Chondrocyte (in vitro differentiated cells): ENCODE measurements at regions not wholly inside any gene's neighbourhood (a gene's known extent, or its start where the extent isn't known, plus 50 kb on each side); places are given as distances from the start of the nearest gene placed in this dataset.

Experiments used
- DNase-seq: peaks from one replicate; pipeline ENCODE4 v3.0.0; 2021; ENCODE audit warnings: mixed read lengths, low spot score
- H3K27ac Mint-ChIP-seq: one replicate; pipeline ENCODE4 v1.8.0; 2021; ENCODE audit warnings: mild to moderate bottlenecking, moderate library complexity, mixed read lengths; ENCODE audit not compliant: unreplicated experiment
- H3K27me3 Mint-ChIP-seq: 2 replicates; pipeline ENCODE4 v1.8.0; 2021; ENCODE audit warnings: low read depth, mixed read lengths
- H3K36me3 Mint-ChIP-seq: 2 replicates; pipeline ENCODE4 v1.8.0; 2021; ENCODE audit warnings: low read depth, mixed read lengths
- H3K4me1 Mint-ChIP-seq: 2 replicates; pipeline ENCODE4 v1.8.0; 2021; ENCODE audit warnings: low read depth, mild to moderate bottlenecking, mixed read lengths
- H3K4me3 Mint-ChIP-seq: one replicate; pipeline ENCODE4 v1.8.0; 2021; ENCODE audit warnings: mild to moderate bottlenecking, moderate library complexity, mixed read lengths; ENCODE audit not compliant: unreplicated experiment
- H3K9me3 Mint-ChIP-seq: 2 replicates; pipeline ENCODE4 v1.8.0; 2021; ENCODE audit warnings: low read depth, mixed read lengths
- CTCF ChIP-seq: fragments of 200-600 bp; sonication (generic); IDR thresholded peaks from 2 replicates; pipeline ENCODE4 v1.5.0; 2021; ENCODE audit warnings: antibody characterized with exemption, mild to moderate bottlenecking, moderate library complexity

DNA sequence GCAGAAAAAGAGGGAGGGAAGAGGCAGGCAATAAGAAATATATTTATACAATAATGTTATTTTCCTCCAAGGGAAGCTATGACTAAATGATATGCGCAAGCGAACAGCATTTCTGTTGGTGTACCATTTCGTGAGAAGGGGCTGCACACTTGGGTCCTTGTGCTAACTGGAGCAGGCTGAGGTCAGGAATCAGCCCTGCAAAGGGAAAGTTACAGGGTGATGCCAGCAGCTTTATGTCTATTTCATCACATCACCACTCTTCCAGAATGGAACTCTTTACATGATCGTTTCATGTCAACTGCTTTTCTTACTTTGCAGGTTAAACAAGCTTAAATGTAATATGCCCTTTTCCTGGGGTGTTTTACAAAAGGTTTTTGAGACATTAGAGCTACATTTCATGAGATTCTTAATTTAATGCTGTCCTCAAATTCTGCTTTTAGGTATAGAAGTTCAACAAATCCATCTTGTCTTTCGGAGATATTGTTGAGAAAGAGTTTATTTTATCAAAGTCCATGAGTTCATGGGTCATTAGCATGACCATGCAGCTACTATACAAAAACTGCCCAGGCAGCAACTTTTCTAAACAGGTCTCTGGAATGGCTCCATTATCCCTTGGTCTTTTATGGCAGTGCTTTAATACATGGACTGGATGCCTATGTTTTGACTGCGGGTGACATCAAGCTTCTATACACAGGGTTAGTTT, 443.8 kb downstream of the TENT5A start:
- TF ChIP-seq CTCF, result no peak
- Mint-ChIP-seq H3K4me1 (peaks cover 13% of the 10 kb centered on the region), H3K9me3 (peaks cover 6% of the 10 kb centered on the region), H3K27me3 (peaks cover 3% of the 10 kb centered on the region), H3K27ac (no peak overlapping the region), H3K4me3 (no peak overlapping the region), H3K36me3 (peaks cover 2% of the 10 kb centered on the region)
- no peak for DNase-seq

DNA sequence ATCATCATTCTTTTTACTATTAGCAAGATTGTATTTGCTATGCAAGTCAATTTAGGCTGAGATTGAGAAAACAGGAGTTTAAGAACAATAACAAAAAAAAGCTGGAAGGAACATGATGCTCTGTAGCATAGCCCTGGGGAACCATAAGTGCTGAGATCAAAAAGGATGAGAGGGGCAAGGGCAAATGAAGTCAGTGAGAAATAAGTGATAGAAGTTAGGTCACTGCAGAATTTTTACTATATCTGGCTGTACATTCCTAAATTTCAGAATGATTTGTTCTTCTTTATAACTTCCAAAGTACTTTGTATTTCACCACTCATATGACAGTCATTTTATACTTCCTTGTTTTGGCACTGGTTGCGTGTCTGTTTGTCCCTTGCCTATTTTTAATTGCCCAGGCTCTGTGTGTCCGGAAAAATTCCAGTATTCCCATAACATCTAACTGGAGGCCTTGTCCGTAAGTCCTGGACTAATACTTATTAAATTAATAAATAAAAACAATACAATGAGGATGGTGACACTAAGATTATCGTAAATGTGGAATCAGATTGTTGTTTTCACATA, 444.7 kb downstream of the TENT5A start:
- peaks cover 2% of the 10 kb centered on the region for H3K27me3 Mint-ChIP-seq
- no peaks in the 10 kb centered on the region for H3K9me3 Mint-ChIP-seq
- TF ChIP-seq CTCF, result no peak
- peaks cover 13% of the 10 kb centered on the region for H3K4me1 Mint-ChIP-seq
- no peak overlapping the region for H3K27ac Mint-ChIP-seq
- no peak for DNase-seq
- H3K4me3 Mint-ChIP-seq, result no peak overlapping the region
- H3K36me3 Mint-ChIP-seq, result no peaks in the 10 kb centered on the region

DNA sequence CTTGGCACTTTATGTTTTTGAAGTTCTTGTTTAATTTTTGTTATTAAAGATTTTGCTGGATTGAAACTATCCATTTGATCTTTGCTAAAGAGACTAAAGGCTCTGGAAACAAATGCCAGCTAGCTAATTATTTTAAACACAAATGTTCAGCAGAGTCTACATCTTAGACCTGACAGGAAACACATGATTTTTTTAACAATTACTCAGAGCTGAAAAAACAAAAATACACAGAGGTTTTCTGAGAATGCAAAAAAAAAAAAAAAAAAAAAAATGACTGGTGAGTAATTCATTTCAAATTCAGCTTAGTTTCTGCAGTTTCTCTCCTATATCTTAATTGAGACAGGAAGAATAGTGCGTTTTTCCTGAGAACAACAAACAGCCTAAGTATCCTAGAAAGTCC, 448.0 kb downstream of the TENT5A start:
- H3K36me3 Mint-ChIP-seq, result no peaks in the 10 kb centered on the region
- no peak overlapping the region for H3K27ac Mint-ChIP-seq
- H3K4me3 Mint-ChIP-seq, result no peak overlapping the region
- no peak for DNase-seq
- H3K27me3 Mint-ChIP-seq, result peaks cover 2% of the 10 kb centered on the region
- peaks cover 13% of the 10 kb centered on the region for H3K4me1 Mint-ChIP-seq
- no peaks in the 10 kb centered on the region for H3K9me3 Mint-ChIP-seq
- no peak for TF ChIP-seq CTCF

DNA sequence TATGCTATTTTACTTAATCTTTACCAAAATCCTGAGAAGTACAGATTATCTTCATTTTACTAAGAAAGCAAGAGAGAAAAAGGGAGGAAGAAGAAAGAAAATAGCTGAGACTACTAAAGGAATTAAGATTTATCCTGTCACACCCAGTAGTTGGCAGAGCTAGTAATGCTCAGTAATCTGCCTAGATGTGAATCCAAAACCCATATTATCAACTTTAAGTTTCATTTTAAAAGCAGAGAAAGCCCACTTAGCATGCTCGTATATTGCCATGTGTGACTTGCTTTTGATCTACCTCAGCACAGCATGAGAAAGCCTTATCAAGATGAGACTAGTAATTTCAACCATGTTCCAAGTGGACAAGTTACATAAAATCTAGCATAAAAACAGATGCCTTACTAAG, 451.5 kb downstream of the TENT5A start:
- H3K27me3 Mint-ChIP-seq, result peaks cover 4% of the 10 kb centered on the region
- DNase-seq, result no peak
- no peaks in the 10 kb centered on the region for H3K9me3 Mint-ChIP-seq
- TF ChIP-seq CTCF, result no peak
- H3K36me3 Mint-ChIP-seq, result no peaks in the 10 kb centered on the region
- no peak overlapping the region for H3K4me3 Mint-ChIP-seq
- H3K4me1 Mint-ChIP-seq, result peaks cover 11% of the 10 kb centered on the region
- no peak overlapping the region for H3K27ac Mint-ChIP-seq

DNA sequence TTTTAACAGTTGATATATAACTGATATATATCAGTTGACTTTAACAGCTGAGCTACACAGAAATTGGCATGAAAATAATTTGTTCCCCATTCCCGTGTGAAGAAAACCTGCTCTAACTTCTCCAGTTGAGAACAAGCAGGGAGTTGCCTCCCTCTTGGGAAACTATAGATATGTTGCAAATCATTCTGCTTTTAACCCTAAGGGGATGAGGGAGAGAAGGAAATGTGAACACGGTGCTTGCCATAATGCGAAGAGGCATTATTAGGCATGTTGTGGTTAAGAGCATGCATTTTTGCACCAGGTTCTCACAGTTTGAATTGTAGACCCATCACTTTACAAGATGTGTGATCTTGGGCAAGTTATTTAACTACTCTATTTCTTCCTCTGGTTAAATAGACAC, 453.7 kb downstream of the TENT5A start:
- TF ChIP-seq CTCF, result no peak
- DNase-seq, result no peak
- H3K4me3 Mint-ChIP-seq, result no peak overlapping the region
- H3K4me1 Mint-ChIP-seq, result no peaks in the 10 kb centered on the region
- no peak overlapping the region for H3K27ac Mint-ChIP-seq
- peaks cover 3% of the 10 kb centered on the region for H3K27me3 Mint-ChIP-seq
- H3K36me3 Mint-ChIP-seq, result no peaks in the 10 kb centered on the region
- H3K9me3 Mint-ChIP-seq, result no peaks in the 10 kb centered on the region
